ENCODE measurements at regions not wholly inside any gene's neighbourhood (a gene's known extent, or its start where the extent isn't known, plus 50 kb on each side); places are given as distances from the start of the nearest gene placed in this dataset.

- TF ChIP-seq CTCF (IDR thresholded peaks at IDR 0.05), result no peak
- no peaks in the 10 kb centered on the region for H3K9me3 ChIP-seq
- ATAC-seq (ENCODE audit: insufficient number of reproducible peaks, low FRiP score, low read depth) (no peak), DNase-seq (ENCODE audit: low spot score) (no peak)
- peak overlapping the region; percentile 72 to 77 for H3K27ac ChIP-seq
- H3K4me1 ChIP-seq (ENCODE audit: control insufficient read depth in 1 of 2, low read depth in 2 of 2), result peaks cover 10 to 47% of the 10 kb centered on the region in 2 donors
- H3K36me3 ChIP-seq, result no peaks in the 10 kb centered on the region
- H3K4me3 ChIP-seq, result no peak overlapping the region
- no peaks in the 10 kb centered on the region for H3K27me3 ChIP-seq (replicated peaks; ENCODE audit: insufficient read depth)
These were observed 93.6 kb downstream of the ARF6 start for GRCh38 chr14:49986343-49987014.

GRCh38 chr14:49988080-49988990 is 95.5 kb downstream of the ARF6 start:
- DNase-seq (ENCODE audit: low spot score) (no peak), ATAC-seq (ENCODE audit: insufficient number of reproducible peaks, low FRiP score, low read depth) (no peak)
- no peaks in the 10 kb centered on the region for H3K9me3 ChIP-seq
- no peaks in the 10 kb centered on the region for H3K36me3 ChIP-seq
- no peak overlapping the region for H3K4me3 ChIP-seq
- H3K27me3 ChIP-seq (replicated peaks; ENCODE audit: insufficient read depth), result no peaks in the 10 kb centered on the region
- TF ChIP-seq CTCF (IDR thresholded peaks at IDR 0.05), result no peak
- peaks cover 6 to 33% of the 10 kb centered on the region in 2 donors for H3K4me1 ChIP-seq (ENCODE audit: control insufficient read depth in 1 of 2, low read depth in 2 of 2)
- peak overlapping the region; percentile 72 to 77 for H3K27ac ChIP-seq

- peaks cover 6 to 34% of the 10 kb centered on the region in 2 donors for H3K4me1 ChIP-seq (ENCODE audit: control insufficient read depth in 1 of 2, low read depth in 2 of 2)
- no peak for DNase-seq (ENCODE audit: low spot score)
- no peak for TF ChIP-seq CTCF (IDR thresholded peaks at IDR 0.05)
- H3K36me3 ChIP-seq, result no peaks in the 10 kb centered on the region
- H3K4me3 ChIP-seq, result no peak overlapping the region
- no peak for ATAC-seq (ENCODE audit: insufficient number of reproducible peaks, low FRiP score, low read depth)
- no peak overlapping the region for H3K27ac ChIP-seq
- H3K27me3 ChIP-seq (replicated peaks; ENCODE audit: insufficient read depth), result no peaks in the 10 kb centered on the region
- no peaks in the 10 kb centered on the region for H3K9me3 ChIP-seq
These were observed 97.1 kb downstream of the ARF6 start for GRCh38 chr14:49989966-49990365.

- Histone ChIP-seq H3K4me3 (no peak overlapping the region), H3K27ac (no peak overlapping the region), H3K9me3 (no peaks in the 10 kb centered on the region), H3K27me3 (replicated peaks; ENCODE audit: insufficient read depth) (no peaks in the 10 kb centered on the region), H3K36me3 (no peaks in the 10 kb centered on the region), H3K4me1 (ENCODE audit: control insufficient read depth in 1 of 2, low read depth in 2 of 2) (peaks cover 6 to 40% of the 10 kb centered on the region in 2 donors)
- no peak for ATAC-seq (ENCODE audit: insufficient number of reproducible peaks, low FRiP score, low read depth)
- no peak for TF ChIP-seq CTCF (IDR thresholded peaks at IDR 0.05)
- DNase-seq (ENCODE audit: low spot score), result no peak
These were observed 98.6 kb downstream of the ARF6 start for GRCh38 chr14:49991491-49991890.

GRCh38 chr14:49992036-49992435 is 99.2 kb downstream of the ARF6 start:
- H3K4me1 ChIP-seq (ENCODE audit: control insufficient read depth in 1 of 2, low read depth in 2 of 2), result peaks cover 6 to 34% of the 10 kb centered on the region in 2 donors
- H3K36me3 ChIP-seq, result no peaks in the 10 kb centered on the region
- DNase-seq (ENCODE audit: low spot score) (no peak), ATAC-seq (ENCODE audit: insufficient number of reproducible peaks, low FRiP score, low read depth) (no peak)
- no peaks in the 10 kb centered on the region for H3K9me3 ChIP-seq
- no peaks in the 10 kb centered on the region for H3K27me3 ChIP-seq (replicated peaks; ENCODE audit: insufficient read depth)
- no peak overlapping the region for H3K4me3 ChIP-seq
- no peak overlapping the region for H3K27ac ChIP-seq
- TF ChIP-seq CTCF (IDR thresholded peaks at IDR 0.05), result no peak
